ENCODE measurements at regions not wholly inside any gene's neighbourhood (a gene's known extent, or its start where the extent isn't known, plus 50 kb on each side); places are given as distances from the start of the nearest gene placed in this dataset.

GRCh38 chr16:48462106-48462740 lies 77.0 kb upstream of the SIAH1 start:
- H3K4me1 Mint-ChIP-seq, result peaks cover 0 to 6% (median 0%) of the 10 kb centered on the region in 7 donors
- Histone ChIP-seq H3K4me3 (ENCODE audit: low read length) (no peak overlapping the region), H3K9me3 (ENCODE audit: control insufficient read depth in 2 of 3, low read length in 3 of 3) (no peaks in the 10 kb centered on the region), H3K36me3 (ENCODE audit: control insufficient read depth in 2 of 3, insufficient read depth in 3 of 3, low read length in 3 of 3) (no peaks in the 10 kb centered on the region), H3K27ac (ENCODE audit: low read depth, low read length) (no peak overlapping the region), H3K4me1 (ENCODE audit: control insufficient read depth in 2 of 2, insufficient read depth in 2 of 2, low read length in 2 of 2) (peaks cover 0 to 5% of the 10 kb centered on the region in 2 donors), H3K27me3 (ENCODE audit: control insufficient read depth in 2 of 2, insufficient read depth in 2 of 2, low read length in 2 of 2) (no peaks in the 10 kb centered on the region)
- ChIA-PET CTCF (interaction anchor here (0.6 kb wide), 1 partner anchor 164 kb away, joined by 4 read pairs; no protein-coding TSS in a partner anchor), POLR2A (no interaction called here)
- no peak overlapping the region for H3K4me3 Mint-ChIP-seq
- H3K9me3 Mint-ChIP-seq, result peaks cover 0 to 30% (median 6%) of the 10 kb centered on the region in 11 donors
- intact Hi-C loops (cut with micrococcal nuclease), result no loop called here
- DNase-seq, result no peak
- H3K36me3 Mint-ChIP-seq, result peaks cover 0 to 5% (median 0%) of the 10 kb centered on the region in 5 donors
- H3K27ac Mint-ChIP-seq, result no peak overlapping the region
- ATAC-seq, result no peak
- H3K27me3 Mint-ChIP-seq, result peaks cover 0 to 16% (median 0%) of the 10 kb centered on the region in 5 donors

GRCh38 chr16:48459167-48459566 lies 74.0 kb upstream of the SIAH1 start:
- POLR2A ChIA-PET, result no interaction called here
- Histone ChIP-seq H3K27ac (ENCODE audit: low read depth, low read length) (no peak overlapping the region), H3K4me3 (ENCODE audit: low read length) (no peak overlapping the region), H3K27me3 (ENCODE audit: control insufficient read depth in 2 of 2, insufficient read depth in 2 of 2, low read length in 2 of 2) (no peaks in the 10 kb centered on the region), H3K36me3 (ENCODE audit: control insufficient read depth in 2 of 3, insufficient read depth in 3 of 3, low read length in 3 of 3) (no peaks in the 10 kb centered on the region), H3K4me1 (ENCODE audit: control insufficient read depth in 2 of 2, insufficient read depth in 2 of 2, low read length in 2 of 2) (peaks cover 0 to 5% of the 10 kb centered on the region in 2 donors), H3K9me3 (ENCODE audit: control insufficient read depth in 2 of 3, low read length in 3 of 3) (no peaks in the 10 kb centered on the region)
- Mint-ChIP-seq H3K27me3 (peaks cover 0 to 16% (median 0%) of the 10 kb centered on the region in 5 donors), H3K36me3 (no peaks in the 10 kb centered on the region), H3K4me1 (peaks cover 0 to 6% (median 0%) of the 10 kb centered on the region in 7 donors), H3K27ac (no peak overlapping the region), H3K4me3 (no peak overlapping the region), H3K9me3 (peaks cover 0 to 6% (median 0%) of the 10 kb centered on the region in 11 donors)
- DNase-seq, result no peak
- CTCF ChIA-PET, result interaction anchor here (0.7 kb wide), 1 partner anchor 8 kb away, joined by 3 read pairs; no protein-coding TSS in a partner anchor
- intact Hi-C loops (cut with micrococcal nuclease), result loop anchor here in 1 of 2 donors (5.0 kb wide), 1 partner anchor 163 kb away; no protein-coding TSS in a partner anchor
- no peak for ATAC-seq

- intact Hi-C loops (cut with micrococcal nuclease), result no loop called here
- CTCF ChIA-PET, result no interaction called here
- Mint-ChIP-seq H3K27me3 (peaks cover 0 to 8% (median 0%) of the 10 kb centered on the region in 5 donors), H3K4me1 (peaks cover 0 to 4% (median 0%) of the 10 kb centered on the region in 7 donors), H3K9me3 (no peaks in the 10 kb centered on the region), H3K36me3 (no peaks in the 10 kb centered on the region), H3K4me3 (no peak overlapping the region), H3K27ac (no peak overlapping the region)
- DNase-seq (no peak), ATAC-seq (no peak)
- Histone ChIP-seq H3K4me3 (ENCODE audit: low read length) (no peak overlapping the region), H3K27ac (ENCODE audit: low read depth, low read length) (no peak overlapping the region), H3K9me3 (ENCODE audit: control insufficient read depth in 2 of 3, low read length in 3 of 3) (no peaks in the 10 kb centered on the region), H3K27me3 (ENCODE audit: control insufficient read depth in 2 of 2, insufficient read depth in 2 of 2, low read length in 2 of 2) (no peaks in the 10 kb centered on the region), H3K4me1 (ENCODE audit: control insufficient read depth in 2 of 2, insufficient read depth in 2 of 2, low read length in 2 of 2) (peaks cover 0 to 4% of the 10 kb centered on the region in 2 donors), H3K36me3 (ENCODE audit: control insufficient read depth in 2 of 3, insufficient read depth in 3 of 3, low read length in 3 of 3) (no peaks in the 10 kb centered on the region)
- POLR2A ChIA-PET, result no interaction called here
These were observed 68.8 kb upstream of the SIAH1 start for GRCh38 chr16:48454051-48454450.

- no peak overlapping the region for H3K27ac ChIP-seq (ENCODE audit: low read depth, low read length)
- Mint-ChIP-seq H3K27me3 (peaks cover 0 to 8% (median 0%) of the 10 kb centered on the region in 5 donors), H3K36me3 (no peaks in the 10 kb centered on the region), H3K4me1 (peaks cover 0 to 2% (median 0%) of the 10 kb centered on the region in 7 donors), H3K27ac (peak overlapping the region in 1 of 9 donors; percentile 62), H3K4me3 (no peak overlapping the region), H3K9me3 (no peaks in the 10 kb centered on the region)
- H3K27me3 ChIP-seq (ENCODE audit: control insufficient read depth in 2 of 2, insufficient read depth in 2 of 2, low read length in 2 of 2), result no peaks in the 10 kb centered on the region
- intact Hi-C loops (cut with micrococcal nuclease), result no loop called here
- H3K4me1 ChIP-seq (ENCODE audit: control insufficient read depth in 2 of 2, insufficient read depth in 2 of 2, low read length in 2 of 2), result no peaks in the 10 kb centered on the region
- ChIA-PET POLR2A (no interaction called here), CTCF (no interaction called here)
- no peaks in the 10 kb centered on the region for H3K9me3 ChIP-seq (ENCODE audit: control insufficient read depth in 2 of 3, low read length in 3 of 3)
- no peak overlapping the region for H3K4me3 ChIP-seq (ENCODE audit: low read length)
- ATAC-seq, result no peak
- H3K36me3 ChIP-seq (ENCODE audit: control insufficient read depth in 2 of 3, insufficient read depth in 3 of 3, low read length in 3 of 3), result no peaks in the 10 kb centered on the region
- DNase-seq, result no peak
These were observed 68.0 kb upstream of the SIAH1 start for GRCh38 chr16:48452991-48453760.

- ChIA-PET CTCF (no interaction called here), POLR2A (no interaction called here)
- Mint-ChIP-seq H3K4me3 (no peak overlapping the region), H3K27ac (no peak overlapping the region), H3K4me1 (peaks cover 0 to 2% (median 0%) of the 10 kb centered on the region in 7 donors), H3K9me3 (no peaks in the 10 kb centered on the region), H3K36me3 (no peaks in the 10 kb centered on the region), H3K27me3 (peaks cover 0 to 3% (median 0%) of the 10 kb centered on the region in 5 donors)
- Histone ChIP-seq H3K4me3 (ENCODE audit: low read length) (no peak overlapping the region), H3K27ac (ENCODE audit: low read depth, low read length) (no peak overlapping the region), H3K9me3 (ENCODE audit: control insufficient read depth in 2 of 3, low read length in 3 of 3) (no peaks in the 10 kb centered on the region), H3K4me1 (ENCODE audit: control insufficient read depth in 2 of 2, insufficient read depth in 2 of 2, low read length in 2 of 2) (no peaks in the 10 kb centered on the region), H3K36me3 (ENCODE audit: control insufficient read depth in 2 of 3, insufficient read depth in 3 of 3, low read length in 3 of 3) (no peaks in the 10 kb centered on the region), H3K27me3 (ENCODE audit: control insufficient read depth in 2 of 2, insufficient read depth in 2 of 2, low read length in 2 of 2) (no peaks in the 10 kb centered on the region)
- no peak for ATAC-seq
- no peak for DNase-seq
- intact Hi-C loops (cut with micrococcal nuclease), result no loop called here
These were observed 66.1 kb upstream of the SIAH1 start for GRCh38 chr16:48451323-48451722.

- H3K4me3 ChIP-seq (ENCODE audit: low read length), result no peak overlapping the region
- ATAC-seq, result no peak
- no peak overlapping the region for H3K27ac Mint-ChIP-seq
- H3K27me3 ChIP-seq (ENCODE audit: control insufficient read depth in 2 of 2, insufficient read depth in 2 of 2, low read length in 2 of 2), result no peaks in the 10 kb centered on the region
- H3K4me1 Mint-ChIP-seq, result peaks cover 0 to 2% (median 0%) of the 10 kb centered on the region in 7 donors
- DNase-seq, result no peak
- no peaks in the 10 kb centered on the region for H3K4me1 ChIP-seq (ENCODE audit: control insufficient read depth in 2 of 2, insufficient read depth in 2 of 2, low read length in 2 of 2)
- no peaks in the 10 kb centered on the region for H3K36me3 ChIP-seq (ENCODE audit: control insufficient read depth in 2 of 3, insufficient read depth in 3 of 3, low read length in 3 of 3)
- intact Hi-C loops (cut with micrococcal nuclease), result no loop called here
- no peak overlapping the region for H3K4me3 Mint-ChIP-seq
- ChIA-PET POLR2A (no interaction called here), CTCF (no interaction called here)
- H3K27ac ChIP-seq (ENCODE audit: low read depth, low read length), result no peak overlapping the region
- peaks cover 0 to 2% (median 0%) of the 10 kb centered on the region in 5 donors for H3K27me3 Mint-ChIP-seq
- no peaks in the 10 kb centered on the region for H3K36me3 Mint-ChIP-seq
- no peaks in the 10 kb centered on the region for H3K9me3 ChIP-seq (ENCODE audit: control insufficient read depth in 2 of 3, low read length in 3 of 3)
- no peaks in the 10 kb centered on the region for H3K9me3 Mint-ChIP-seq
These were observed 65.2 kb upstream of the SIAH1 start for GRCh38 chr16:48450367-48450766.
